ENCODE measurements at regions not wholly inside any gene's neighbourhood (a gene's known extent, or its start where the extent isn't known, plus 50 kb on each side); places are given as distances from the start of the nearest gene placed in this dataset.

- H3K9me3 ChIP-seq (ENCODE audit: control insufficient read depth, insufficient read depth, low read length) = no peaks in the 10 kb centered on the region
- H3K27ac ChIP-seq (ENCODE audit: low read depth, low read length) = no peak overlapping the region
- no peak for DNase-seq (ENCODE audit: low read depth in 4 of 6, low spot score in 6 of 6)
- H3K27me3 ChIP-seq (ENCODE audit: control insufficient read depth, insufficient read depth, low read length) = no peaks in the 10 kb centered on the region
- no peaks in the 10 kb centered on the region for H3K36me3 ChIP-seq (ENCODE audit: control insufficient read depth, insufficient read depth, low read length)
- no peak overlapping the region for H3K4me3 ChIP-seq (ENCODE audit: low read depth, low read length)
- H3K4me1 ChIP-seq (ENCODE audit: control insufficient read depth, insufficient read depth, low read length) = no peaks in the 10 kb centered on the region
These were observed 195.8 kb downstream of the PDHA2 start for GRCh38 chr4:96035727-96036126.

- H3K36me3 ChIP-seq (ENCODE audit: control insufficient read depth, insufficient read depth, low read length) = no peaks in the 10 kb centered on the region
- H3K27ac ChIP-seq (ENCODE audit: low read depth, low read length) = no peak overlapping the region
- DNase-seq (ENCODE audit: low read depth in 4 of 6, low spot score in 6 of 6) = no peak
- WGBS (ENCODE audit: insufficient coverage) = no CpG with 5 or more reads among the region's 3 CpGs
- no peaks in the 10 kb centered on the region for H3K9me3 ChIP-seq (ENCODE audit: control insufficient read depth, insufficient read depth, low read length)
- H3K4me3 ChIP-seq (ENCODE audit: low read depth, low read length) = no peak overlapping the region
- no peaks in the 10 kb centered on the region for H3K4me1 ChIP-seq (ENCODE audit: control insufficient read depth, insufficient read depth, low read length)
- no peaks in the 10 kb centered on the region for H3K27me3 ChIP-seq (ENCODE audit: control insufficient read depth, insufficient read depth, low read length)
These were observed 196.9 kb downstream of the PDHA2 start for GRCh38 chr4:96036781-96037180.

GRCh38 chr4:96037705-96038104 is 197.8 kb downstream of the PDHA2 start:
- Histone ChIP-seq H3K36me3 (ENCODE audit: control insufficient read depth, insufficient read depth, low read length) (no peaks in the 10 kb centered on the region), H3K4me1 (ENCODE audit: control insufficient read depth, insufficient read depth, low read length) (no peaks in the 10 kb centered on the region), H3K9me3 (ENCODE audit: control insufficient read depth, insufficient read depth, low read length) (no peaks in the 10 kb centered on the region), H3K27me3 (ENCODE audit: control insufficient read depth, insufficient read depth, low read length) (no peaks in the 10 kb centered on the region), H3K4me3 (ENCODE audit: low read depth, low read length) (no peak overlapping the region), H3K27ac (ENCODE audit: low read depth, low read length) (no peak overlapping the region)
- no peak for DNase-seq (ENCODE audit: low read depth in 4 of 6, low spot score in 6 of 6)
- 86% methylated on average over 1 of the region's 2 CpGs for WGBS (ENCODE audit: insufficient coverage)

- Histone ChIP-seq H3K9me3 (ENCODE audit: control insufficient read depth, insufficient read depth, low read length) (no peaks in the 10 kb centered on the region), H3K36me3 (ENCODE audit: control insufficient read depth, insufficient read depth, low read length) (no peaks in the 10 kb centered on the region), H3K4me3 (ENCODE audit: low read depth, low read length) (no peak overlapping the region), H3K4me1 (ENCODE audit: control insufficient read depth, insufficient read depth, low read length) (no peaks in the 10 kb centered on the region), H3K27ac (ENCODE audit: low read depth, low read length) (no peak overlapping the region), H3K27me3 (ENCODE audit: control insufficient read depth, insufficient read depth, low read length) (no peaks in the 10 kb centered on the region)
- 67% methylated on average over 1 of the region's 1 CpG for WGBS (ENCODE audit: insufficient coverage)
- no peak for DNase-seq (ENCODE audit: low read depth in 4 of 6, low spot score in 6 of 6)
These were observed 199.3 kb downstream of the PDHA2 start for GRCh38 chr4:96039217-96039616.

GRCh38 chr4:96039803-96040436 is 200.0 kb downstream of the PDHA2 start:
- DNase-seq (ENCODE audit: low read depth in 4 of 6, low spot score in 6 of 6) = peak in 2 of 6 donors; percentile 14 to 80
- Histone ChIP-seq H3K27me3 (ENCODE audit: control insufficient read depth, insufficient read depth, low read length) (no peaks in the 10 kb centered on the region), H3K4me3 (ENCODE audit: low read depth, low read length) (no peak overlapping the region), H3K27ac (ENCODE audit: low read depth, low read length) (no peak overlapping the region), H3K36me3 (ENCODE audit: control insufficient read depth, insufficient read depth, low read length) (no peaks in the 10 kb centered on the region), H3K4me1 (ENCODE audit: control insufficient read depth, insufficient read depth, low read length) (no peaks in the 10 kb centered on the region), H3K9me3 (ENCODE audit: control insufficient read depth, insufficient read depth, low read length) (no peaks in the 10 kb centered on the region)
- WGBS (ENCODE audit: insufficient coverage) = 57% methylated on average over 1 of the region's 2 CpGs

GRCh38 chr4:96044971-96045370 is 205.1 kb downstream of the PDHA2 start:
- Histone ChIP-seq H3K4me3 (ENCODE audit: low read depth, low read length) (no peak overlapping the region), H3K4me1 (ENCODE audit: control insufficient read depth, insufficient read depth, low read length) (no peaks in the 10 kb centered on the region), H3K36me3 (ENCODE audit: control insufficient read depth, insufficient read depth, low read length) (no peaks in the 10 kb centered on the region), H3K9me3 (ENCODE audit: control insufficient read depth, insufficient read depth, low read length) (no peaks in the 10 kb centered on the region), H3K27ac (ENCODE audit: low read depth, low read length) (no peak overlapping the region), H3K27me3 (ENCODE audit: control insufficient read depth, insufficient read depth, low read length) (no peaks in the 10 kb centered on the region)
- no CpG with 5 or more reads among the region's 4 CpGs for WGBS (ENCODE audit: insufficient coverage)
- DNase-seq (ENCODE audit: low read depth in 4 of 6, low spot score in 6 of 6) = no peak

- no peak overlapping the region for H3K4me3 ChIP-seq (ENCODE audit: low read depth, low read length)
- H3K9me3 ChIP-seq (ENCODE audit: control insufficient read depth, insufficient read depth, low read length) = no peaks in the 10 kb centered on the region
- no peak overlapping the region for H3K27ac ChIP-seq (ENCODE audit: low read depth, low read length)
- no peaks in the 10 kb centered on the region for H3K4me1 ChIP-seq (ENCODE audit: control insufficient read depth, insufficient read depth, low read length)
- H3K36me3 ChIP-seq (ENCODE audit: control insufficient read depth, insufficient read depth, low read length) = no peaks in the 10 kb centered on the region
- H3K27me3 ChIP-seq (ENCODE audit: control insufficient read depth, insufficient read depth, low read length) = no peaks in the 10 kb centered on the region
- DNase-seq (ENCODE audit: low read depth in 4 of 6, low spot score in 6 of 6) = no peak
- WGBS (ENCODE audit: insufficient coverage) = 70% methylated on average over 1 of the region's 1 CpG
These were observed 212.9 kb downstream of the PDHA2 start for GRCh38 chr4:96052827-96053226.

GRCh38 chr4:96056346-96056934 is 216.5 kb downstream of the PDHA2 start:
- H3K4me3 ChIP-seq (ENCODE audit: low read depth, low read length) = no peak overlapping the region
- WGBS (ENCODE audit: insufficient coverage) = 77% methylated on average over 12 of the region's 12 CpGs
- no peaks in the 10 kb centered on the region for H3K36me3 ChIP-seq (ENCODE audit: control insufficient read depth, insufficient read depth, low read length)
- no peaks in the 10 kb centered on the region for H3K9me3 ChIP-seq (ENCODE audit: control insufficient read depth, insufficient read depth, low read length)
- no peaks in the 10 kb centered on the region for H3K27me3 ChIP-seq (ENCODE audit: control insufficient read depth, insufficient read depth, low read length)
- DNase-seq (ENCODE audit: low read depth in 4 of 6, low spot score in 6 of 6) = no peak
- no peaks in the 10 kb centered on the region for H3K4me1 ChIP-seq (ENCODE audit: control insufficient read depth, insufficient read depth, low read length)
- no peak overlapping the region for H3K27ac ChIP-seq (ENCODE audit: low read depth, low read length)

GRCh38 chr4:96063639-96064038 is 223.7 kb downstream of the PDHA2 start:
- DNase-seq (ENCODE audit: low read depth in 4 of 6, low spot score in 6 of 6) = no peak
- Histone ChIP-seq H3K4me1 (ENCODE audit: control insufficient read depth, insufficient read depth, low read length) (no peaks in the 10 kb centered on the region), H3K27ac (ENCODE audit: low read depth, low read length) (no peak overlapping the region), H3K36me3 (ENCODE audit: control insufficient read depth, insufficient read depth, low read length) (no peaks in the 10 kb centered on the region), H3K9me3 (ENCODE audit: control insufficient read depth, insufficient read depth, low read length) (no peaks in the 10 kb centered on the region), H3K27me3 (ENCODE audit: control insufficient read depth, insufficient read depth, low read length) (no peaks in the 10 kb centered on the region), H3K4me3 (ENCODE audit: low read depth, low read length) (no peak overlapping the region)
- no CpG with 5 or more reads among the region's 2 CpGs for WGBS (ENCODE audit: insufficient coverage)

- DNase-seq (ENCODE audit: low read depth in 4 of 6, low spot score in 6 of 6) = no peak
- no peaks in the 10 kb centered on the region for H3K4me1 ChIP-seq (ENCODE audit: control insufficient read depth, insufficient read depth, low read length)
- no peak overlapping the region for H3K27ac ChIP-seq (ENCODE audit: low read depth, low read length)
- no peaks in the 10 kb centered on the region for H3K9me3 ChIP-seq (ENCODE audit: control insufficient read depth, insufficient read depth, low read length)
- no peak overlapping the region for H3K4me3 ChIP-seq (ENCODE audit: low read depth, low read length)
- WGBS (ENCODE audit: insufficient coverage) = 100% methylated on average over 1 of the region's 2 CpGs
- H3K36me3 ChIP-seq (ENCODE audit: control insufficient read depth, insufficient read depth, low read length) = no peaks in the 10 kb centered on the region
- no peaks in the 10 kb centered on the region for H3K27me3 ChIP-seq (ENCODE audit: control insufficient read depth, insufficient read depth, low read length)
These were observed 233.6 kb downstream of the PDHA2 start for GRCh38 chr4:96073461-96073860.

Data from spinal cord (tissue), 9 donors.